DMS 273 (cell line): ENCODE measurements at regions not wholly inside any gene's neighbourhood (a gene's known extent, or its start where the extent isn't known, plus 50 kb on each side); places are given as distances from the start of the nearest gene placed in this dataset.
"Not testable (repeated sequence)": the region's sequence is repeated elsewhere in the genome, so short reads cannot be mapped to it uniquely, and the experiment has no call there.

Experiments used
- DNase-seq: peaks from one replicate; lab custom pipeline; 2025; ENCODE audit not compliant: unreplicated experiment; lab: John Stamatoyannopoulos, UW

- no peak for DNase-seq
Observed at GRCh38 chr9:16052757-16053530, 500.1 kb downstream of the CCDC171 start.

- DNase-seq = no peak
Observed at GRCh38 chr9:16057541-16057940, 504.7 kb downstream of the CCDC171 start.

GRCh38 chr9:16058131-16058549, 505.3 kb downstream of the CCDC171 start:
- DNase-seq = no peak

- no peak for DNase-seq
Observed at GRCh38 chr9:16060436-16061129, 507.7 kb downstream of the CCDC171 start.

GRCh38 chr9:16062542-16063240, 509.8 kb downstream of the CCDC171 start:
- no peak for DNase-seq

- DNase-seq = no peak
Observed at GRCh38 chr9:16063241-16063591, 510.4 kb downstream of the CCDC171 start.

GRCh38 chr9:16064771-16065170, 511.9 kb downstream of the CCDC171 start:
- DNase-seq = no peak

GRCh38 chr9:16066201-16066600, 513.4 kb downstream of the CCDC171 start:
- not testable (repeated sequence) for DNase-seq

GRCh38 chr9:16068476-16068875, 515.6 kb downstream of the CCDC171 start:
- no peak for DNase-seq

- no peak for DNase-seq
Observed at GRCh38 chr9:16069249-16069648, 516.4 kb downstream of the CCDC171 start.

- DNase-seq = no peak
Observed at GRCh38 chr9:16069671-16070454, 517.0 kb downstream of the CCDC171 start.

GRCh38 chr9:16070455-16071145, 517.8 kb downstream of the CCDC171 start:
- DNase-seq = no peak

GRCh38 chr9:16071400-16071799, 518.6 kb downstream of the CCDC171 start:
- no peak for DNase-seq

GRCh38 chr9:16074963-16075362, 522.1 kb downstream of the CCDC171 start:
- no peak for DNase-seq

- no peak for DNase-seq
Observed at GRCh38 chr9:16075696-16076095, 522.9 kb downstream of the CCDC171 start.

GRCh38 chr9:16076511-16076910, 523.7 kb downstream of the CCDC171 start:
- DNase-seq = no peak

- no peak for DNase-seq
Observed at GRCh38 chr9:16082796-16083195, 530.0 kb downstream of the CCDC171 start.

- no peak for DNase-seq
Observed at GRCh38 chr9:16085167-16085726, 532.4 kb downstream of the CCDC171 start.

GRCh38 chr9:16090907-16091629, 538.2 kb downstream of the CCDC171 start:
- no peak for DNase-seq
